ENCODE measurements at regions not wholly inside any gene's neighbourhood (a gene's known extent, or its start where the extent isn't known, plus 50 kb on each side); places are given as distances from the start of the nearest gene placed in this dataset.

GRCh38 chr10:35768731-35769130, 126.6 kb upstream of the FZD8 start:
- 75 to 76% methylated on average over 6 of the region's 6 CpGs for WGBS, 2 donors
- no peaks in the 10 kb centered on the region for H3K9me3 ChIP-seq
- no peaks in the 10 kb centered on the region for H3K27me3 ChIP-seq
- intact Hi-C loops (cut with DNase I; ENCODE audit: low total_unique reads), result no loop called here
- H3K4me3 ChIP-seq, result no peak overlapping the region
- no peak for DNase-seq
- no peak overlapping the region for H3K27ac ChIP-seq
- TF ChIP-seq POLR2A (IDR thresholded peaks at IDR 0.05) (no peak), CTCF (IDR thresholded peaks at IDR 0.05) (no peak)
- no peaks in the 10 kb centered on the region for H3K36me3 ChIP-seq (ENCODE audit: low read depth, missing control alignments)
- no peaks in the 10 kb centered on the region for H3K4me1 ChIP-seq

GRCh38 chr10:35768011-35768410, 125.9 kb upstream of the FZD8 start:
- 77 to 91% methylated on average over 5 of the region's 5 CpGs for WGBS, 2 donors
- Histone ChIP-seq H3K36me3 (ENCODE audit: low read depth, missing control alignments) (no peaks in the 10 kb centered on the region), H3K4me3 (no peak overlapping the region), H3K9me3 (no peaks in the 10 kb centered on the region), H3K4me1 (no peaks in the 10 kb centered on the region), H3K27me3 (no peaks in the 10 kb centered on the region), H3K27ac (no peak overlapping the region)
- DNase-seq, result no peak
- TF ChIP-seq POLR2A (IDR thresholded peaks at IDR 0.05) (no peak), CTCF (IDR thresholded peaks at IDR 0.05) (no peak)
- intact Hi-C loops (cut with DNase I; ENCODE audit: low total_unique reads), result no loop called here

- H3K9me3 ChIP-seq, result no peaks in the 10 kb centered on the region
- no peaks in the 10 kb centered on the region for H3K27me3 ChIP-seq
- no peak overlapping the region for H3K27ac ChIP-seq
- no peaks in the 10 kb centered on the region for H3K36me3 ChIP-seq (ENCODE audit: low read depth, missing control alignments)
- intact Hi-C loops (cut with DNase I; ENCODE audit: low total_unique reads), result no loop called here
- no peak for DNase-seq
- TF ChIP-seq POLR2A (IDR thresholded peaks at IDR 0.05), result no peak
- no peak for TF ChIP-seq CTCF (IDR thresholded peaks at IDR 0.05)
- H3K4me1 ChIP-seq, result no peaks in the 10 kb centered on the region
- H3K4me3 ChIP-seq, result no peak overlapping the region
- WGBS, 2 donors, result 79 to 84% methylated on average over 4 of the region's 4 CpGs
Observed at GRCh38 chr10:35765996-35766395, 123.9 kb upstream of the FZD8 start.

- TF ChIP-seq CTCF (IDR thresholded peaks at IDR 0.05) (no peak), POLR2A (IDR thresholded peaks at IDR 0.05) (no peak)
- Histone ChIP-seq H3K36me3 (ENCODE audit: low read depth, missing control alignments) (no peaks in the 10 kb centered on the region), H3K9me3 (no peaks in the 10 kb centered on the region), H3K4me3 (peak overlapping the region in 1 of 2 donors; percentile 50), H3K27ac (no peak overlapping the region), H3K4me1 (no peaks in the 10 kb centered on the region), H3K27me3 (no peaks in the 10 kb centered on the region)
- 24 to 30% methylated on average over 23 to 24 of the region's 24 CpGs for WGBS, 2 donors
- intact Hi-C loops (cut with DNase I; ENCODE audit: low total_unique reads), result no loop called here
- peak; percentile 35 for DNase-seq
Observed at GRCh38 chr10:35765066-35765527, 123.0 kb upstream of the FZD8 start.

GRCh38 chr10:35762311-35763030, 120.4 kb upstream of the FZD8 start:
- Histone ChIP-seq H3K27me3 (no peaks in the 10 kb centered on the region), H3K36me3 (ENCODE audit: low read depth, missing control alignments) (no peaks in the 10 kb centered on the region), H3K4me3 (no peak overlapping the region), H3K27ac (no peak overlapping the region), H3K9me3 (no peaks in the 10 kb centered on the region), H3K4me1 (no peaks in the 10 kb centered on the region)
- intact Hi-C loops (cut with DNase I; ENCODE audit: low total_unique reads), result no loop called here
- 66 to 79% methylated on average over 6 of the region's 6 CpGs for WGBS, 2 donors
- TF ChIP-seq CTCF (IDR thresholded peaks at IDR 0.05), result no peak
- no peak for TF ChIP-seq POLR2A (IDR thresholded peaks at IDR 0.05)
- no peak for DNase-seq
